ENCODE measurements at regions not wholly inside any gene's neighbourhood (a gene's known extent, or its start where the extent isn't known, plus 50 kb on each side); places are given as distances from the start of the nearest gene placed in this dataset.

DNA sequence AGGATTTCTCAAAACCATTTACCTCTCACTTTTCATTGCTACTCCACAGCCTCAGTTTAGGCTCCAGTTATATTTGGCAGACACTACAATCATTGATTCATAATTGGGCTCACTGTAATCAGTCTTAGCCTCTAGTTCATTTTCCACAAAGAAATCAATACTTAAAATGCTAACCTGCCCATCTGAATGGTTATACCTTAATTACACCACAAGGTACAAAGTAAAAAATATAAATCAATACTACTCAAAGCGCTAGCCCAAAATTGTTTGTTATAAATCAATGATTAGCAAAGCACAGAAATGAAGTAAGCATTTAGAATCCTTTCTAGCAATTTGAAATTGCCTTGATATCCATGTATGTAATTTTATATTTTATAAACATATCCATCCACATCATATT, 222.6 kb upstream of the NDST3 start:
- no peaks in the 10 kb centered on the region for H3K4me1 ChIP-seq
- TF ChIP-seq, protein P1, sequence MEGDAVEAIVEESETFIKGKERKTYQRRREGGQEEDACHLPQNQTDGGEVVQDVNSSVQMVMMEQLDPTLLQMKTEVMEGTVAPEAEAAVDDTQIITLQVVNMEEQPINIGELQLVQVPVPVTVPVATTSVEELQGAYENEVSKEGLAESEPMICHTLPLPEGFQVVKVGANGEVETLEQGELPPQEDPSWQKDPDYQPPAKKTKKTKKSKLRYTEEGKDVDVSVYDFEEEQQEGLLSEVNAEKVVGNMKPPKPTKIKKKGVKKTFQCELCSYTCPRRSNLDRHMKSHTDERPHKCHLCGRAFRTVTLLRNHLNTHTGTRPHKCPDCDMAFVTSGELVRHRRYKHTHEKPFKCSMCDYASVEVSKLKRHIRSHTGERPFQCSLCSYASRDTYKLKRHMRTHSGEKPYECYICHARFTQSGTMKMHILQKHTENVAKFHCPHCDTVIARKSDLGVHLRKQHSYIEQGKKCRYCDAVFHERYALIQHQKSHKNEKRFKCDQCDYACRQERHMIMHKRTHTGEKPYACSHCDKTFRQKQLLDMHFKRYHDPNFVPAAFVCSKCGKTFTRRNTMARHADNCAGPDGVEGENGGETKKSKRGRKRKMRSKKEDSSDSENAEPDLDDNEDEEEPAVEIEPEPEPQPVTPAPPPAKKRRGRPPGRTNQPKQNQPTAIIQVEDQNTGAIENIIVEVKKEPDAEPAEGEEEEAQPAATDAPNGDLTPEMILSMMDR (IDR thresholded peaks at IDR 0.05): no peak
- ATAC-seq (no peak), DNase-seq (no peak)
- no peaks in the 10 kb centered on the region for H3K36me3 ChIP-seq
- H3K27me3 ChIP-seq: no peaks in the 10 kb centered on the region
- intact Hi-C loops (cut with DNase I): no loop called here
- no peak overlapping the region for H3K4me3 ChIP-seq
- H3K27ac ChIP-seq: no peak overlapping the region
- no peaks in the 10 kb centered on the region for H3K9me3 ChIP-seq

DNA sequence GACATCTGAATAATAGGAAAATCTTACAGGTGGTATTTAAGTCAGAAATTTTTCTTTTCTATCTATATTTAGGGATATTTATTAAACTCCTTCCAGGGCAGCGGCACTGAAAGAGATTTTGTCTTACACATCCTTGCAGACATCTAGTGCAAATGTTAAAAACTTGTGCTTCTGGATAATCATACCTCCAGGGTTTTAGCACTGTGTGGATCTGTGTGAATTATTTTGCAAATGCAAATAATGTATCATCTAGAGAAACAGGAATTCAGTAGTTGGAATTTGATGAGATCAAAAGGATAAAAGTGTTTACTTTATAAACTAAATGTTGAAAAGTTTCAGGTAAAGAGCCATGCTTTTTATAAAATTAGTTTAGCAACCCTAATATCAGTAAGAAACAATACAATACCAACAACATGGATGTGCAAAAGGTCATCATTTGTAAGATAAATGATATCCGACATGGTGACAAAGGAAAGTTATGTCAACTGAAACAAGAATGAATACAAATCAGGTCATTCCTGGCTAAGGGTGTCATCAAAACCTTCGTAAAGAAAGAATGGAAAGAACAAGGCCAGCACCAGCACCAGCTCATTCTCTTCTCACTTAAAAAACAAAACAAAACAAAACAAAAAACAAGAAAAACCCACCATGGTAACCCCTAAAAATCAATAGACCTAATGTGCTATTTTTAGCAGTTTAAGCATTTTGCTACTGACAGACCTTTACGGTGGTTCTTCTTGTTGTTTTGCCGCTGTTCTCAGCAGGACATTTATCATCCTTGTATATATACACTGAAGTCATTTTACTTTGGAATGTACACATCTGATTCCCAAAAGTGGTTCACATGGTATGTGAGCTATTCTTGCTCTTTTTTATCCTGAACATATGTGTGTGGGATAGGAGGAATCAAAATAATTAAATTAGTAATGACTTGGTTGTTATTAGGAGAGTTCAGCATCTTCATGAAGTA, 219.7 kb upstream of the NDST3 start:
- no peaks in the 10 kb centered on the region for H3K9me3 ChIP-seq
- H3K27ac ChIP-seq: no peak overlapping the region
- TF ChIP-seq, protein P1 (IDR thresholded peaks at IDR 0.05): no peak
- H3K4me1 ChIP-seq: no peaks in the 10 kb centered on the region
- H3K27me3 ChIP-seq: no peaks in the 10 kb centered on the region
- no peaks in the 10 kb centered on the region for H3K36me3 ChIP-seq
- intact Hi-C loops (cut with DNase I): no loop called here
- ATAC-seq (no peak), DNase-seq (no peak)
- H3K4me3 ChIP-seq: no peak overlapping the region

DNA sequence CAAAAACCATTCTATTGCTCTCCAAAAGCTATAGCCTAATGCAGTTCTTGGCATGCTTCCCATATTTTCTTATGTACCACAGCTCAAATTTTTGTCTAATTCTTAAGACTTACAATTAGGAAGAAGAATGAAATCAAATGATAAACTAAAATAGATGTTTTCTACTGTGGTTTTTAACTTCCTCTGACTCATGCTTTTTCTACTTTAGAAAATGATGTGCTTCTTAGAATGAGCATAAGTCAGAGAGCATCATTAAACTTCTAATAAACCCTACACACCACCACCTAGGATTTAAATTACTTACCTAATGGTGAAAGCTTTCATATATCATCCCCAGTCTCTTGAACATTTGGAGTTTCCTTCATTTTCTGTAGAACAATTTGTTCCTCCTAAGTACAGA, 217.0 kb upstream of the NDST3 start:
- H3K27ac ChIP-seq: no peak overlapping the region
- H3K36me3 ChIP-seq: no peaks in the 10 kb centered on the region
- H3K4me1 ChIP-seq: no peaks in the 10 kb centered on the region
- TF ChIP-seq, protein P1 (IDR thresholded peaks at IDR 0.05): no peak
- no peak for ATAC-seq
- no peaks in the 10 kb centered on the region for H3K9me3 ChIP-seq
- DNase-seq: no peak
- no peak overlapping the region for H3K4me3 ChIP-seq
- no peaks in the 10 kb centered on the region for H3K27me3 ChIP-seq
- intact Hi-C loops (cut with DNase I): no loop called here

DNA sequence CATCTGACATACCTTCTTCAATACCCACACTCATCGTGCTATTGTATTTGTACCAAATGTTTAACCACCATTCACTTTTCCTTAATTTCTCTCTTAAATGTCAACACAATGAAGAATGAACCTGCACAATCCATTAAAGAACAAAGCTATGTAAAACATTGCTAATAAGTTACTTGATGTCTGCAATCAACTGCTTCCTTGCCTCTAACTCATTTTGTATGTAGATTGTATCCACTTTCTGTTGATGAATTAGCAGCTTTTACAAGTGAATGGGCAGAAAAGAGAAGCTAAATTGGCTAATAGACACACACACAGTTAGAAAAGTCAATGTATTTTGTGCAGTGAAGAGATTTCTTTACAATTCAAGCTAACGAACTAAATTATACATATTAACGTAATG, 212.5 kb upstream of the NDST3 start:
- DNase-seq (no peak), ATAC-seq (no peak)
- Histone ChIP-seq H3K9me3 (peaks cover 0 to 2% of the 10 kb centered on the region in 2 donors), H3K4me1 (no peaks in the 10 kb centered on the region), H3K4me3 (no peak overlapping the region), H3K27me3 (no peaks in the 10 kb centered on the region), H3K27ac (no peak overlapping the region), H3K36me3 (no peaks in the 10 kb centered on the region)
- TF ChIP-seq, protein P1 (IDR thresholded peaks at IDR 0.05): no peak
- intact Hi-C loops (cut with DNase I): no loop called here

DNA sequence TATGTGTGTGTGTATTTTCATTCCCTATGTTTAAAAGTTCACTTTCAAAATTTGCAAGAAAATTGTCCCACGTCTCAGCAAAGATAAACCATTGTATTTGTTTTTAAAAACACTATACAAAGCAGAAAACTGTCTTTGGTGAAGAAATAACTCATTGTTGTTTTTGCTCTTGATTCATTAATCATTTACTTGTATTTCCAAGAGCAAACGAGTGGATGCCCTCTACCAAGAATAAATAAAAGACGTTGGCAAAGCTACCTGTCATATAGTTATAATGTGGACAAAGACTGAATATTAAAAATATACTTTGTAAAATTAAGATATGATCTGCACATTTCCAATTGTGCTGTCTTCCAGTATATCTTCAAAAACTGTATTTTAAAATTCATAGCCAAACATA, 210.9 kb upstream of the NDST3 start:
- Histone ChIP-seq H3K36me3 (no peaks in the 10 kb centered on the region), H3K9me3 (peaks cover 0 to 2% of the 10 kb centered on the region in 2 donors), H3K27ac (no peak overlapping the region), H3K27me3 (no peaks in the 10 kb centered on the region), H3K4me1 (no peaks in the 10 kb centered on the region), H3K4me3 (no peak overlapping the region)
- ATAC-seq: no peak
- intact Hi-C loops (cut with DNase I): no loop called here
- DNase-seq: no peak
- TF ChIP-seq, protein P1 (IDR thresholded peaks at IDR 0.05): no peak

Measured in left lung (tissue), 4 donors.